ENCODE measurements at regions not wholly inside any gene's neighbourhood (a gene's known extent, or its start where the extent isn't known, plus 50 kb on each side); places are given as distances from the start of the nearest gene placed in this dataset.

GRCh38 chr20:52078289-52078688, 113.3 kb downstream of the ZFP64 start:
- Histone ChIP-seq H2BK5ac (ENCODE audit: low read depth, low read length, poor library complexity) (no peak overlapping the region), H3K18ac (ENCODE audit: low read length) (no peak overlapping the region), H3K79me1 (ENCODE audit: low read length) (no peaks in the 10 kb centered on the region), H3K36me3 (ENCODE audit: control insufficient read depth in 1 of 2, insufficient read depth in 2 of 2, low read length in 2 of 2) (no peaks in the 10 kb centered on the region), H2AK5ac (ENCODE audit: low read length) (no peak overlapping the region), H3K14ac (ENCODE audit: low read length) (no peak overlapping the region), H2AFZ (ENCODE audit: insufficient read depth, low read length, poor library complexity) (no peak overlapping the region), H3K79me2 (ENCODE audit: control insufficient read depth, insufficient read depth, low read length, poor library complexity) (no peaks in the 10 kb centered on the region), H4K12ac (ENCODE audit: low read depth, low read length) (no peak overlapping the region), H3K23ac (ENCODE audit: low read length) (no peak overlapping the region), H3K27ac (ENCODE audit: low read depth, low read length) (no peak overlapping the region), H2BK120ac (ENCODE audit: insufficient read depth, low read length, poor library complexity) (no peak overlapping the region), H3K4me1 (ENCODE audit: control insufficient read depth in 1 of 2, insufficient read depth in 2 of 2, low read length in 2 of 2) (no peaks in the 10 kb centered on the region), H3K9me3 (ENCODE audit: insufficient read depth, low read depth, low read length) (no peaks in the 10 kb centered on the region), H3K4ac (ENCODE audit: low read depth, low read length) (no peak overlapping the region), H3K4me3 (ENCODE audit: low read depth, low read length) (no peak overlapping the region), H2BK12ac (ENCODE audit: low read length) (no peak overlapping the region), H4K91ac (ENCODE audit: low read depth, low read length) (no peak overlapping the region), H4K8ac (ENCODE audit: low read depth, low read length) (no peak overlapping the region), H3K9ac (ENCODE audit: low read length) (no peak overlapping the region), H3K4me2 (ENCODE audit: low read length) (no peak overlapping the region), H3K27me3 (ENCODE audit: insufficient read depth, low read length) (no peaks in the 10 kb centered on the region)
- DNase-seq: peak in 1 of 2 donors; percentile 38
- WGBS (ENCODE audit: extremely low coverage, insufficient coverage, insufficient read length): no CpG with 5 or more reads among the region's 4 CpGs

DNA sequence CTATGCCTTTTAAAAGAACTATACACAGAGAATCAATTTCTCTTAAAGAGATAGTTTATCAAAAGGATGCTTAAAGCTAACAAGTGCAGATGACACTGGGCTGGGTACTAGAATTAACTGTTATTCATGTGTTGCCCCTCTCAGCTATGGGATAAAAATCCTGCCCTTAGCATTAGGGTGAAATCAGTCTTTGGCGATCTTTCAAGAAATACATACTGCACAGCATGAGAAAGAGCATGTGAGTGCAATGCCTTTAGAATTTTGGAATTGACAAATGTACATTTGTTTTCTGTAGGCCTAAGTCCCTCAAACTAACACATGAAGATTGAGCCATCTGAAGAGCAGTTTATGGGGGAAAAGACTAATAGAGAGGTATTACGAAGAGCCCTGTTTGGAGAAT, 115.4 kb downstream of the ZFP64 start:
- WGBS (ENCODE audit: extremely low coverage, insufficient coverage, insufficient read length): no CpG with 5 or more reads among the region's 2 CpGs
- Histone ChIP-seq H3K14ac (ENCODE audit: low read length) (no peak overlapping the region), H3K4ac (ENCODE audit: low read depth, low read length) (no peak overlapping the region), H2AFZ (ENCODE audit: insufficient read depth, low read length, poor library complexity) (no peak overlapping the region), H3K4me1 (ENCODE audit: control insufficient read depth in 1 of 2, insufficient read depth in 2 of 2, low read length in 2 of 2) (no peaks in the 10 kb centered on the region), H3K4me3 (ENCODE audit: low read depth, low read length) (no peak overlapping the region), H3K23ac (ENCODE audit: low read length) (no peak overlapping the region), H3K79me2 (ENCODE audit: control insufficient read depth, insufficient read depth, low read length, poor library complexity) (no peaks in the 10 kb centered on the region), H3K4me2 (ENCODE audit: low read length) (no peak overlapping the region), H3K27ac (ENCODE audit: low read depth, low read length) (no peak overlapping the region), H3K27me3 (ENCODE audit: insufficient read depth, low read length) (no peaks in the 10 kb centered on the region), H3K36me3 (ENCODE audit: control insufficient read depth in 1 of 2, insufficient read depth in 2 of 2, low read length in 2 of 2) (no peaks in the 10 kb centered on the region), H4K12ac (ENCODE audit: low read depth, low read length) (no peak overlapping the region), H3K79me1 (ENCODE audit: low read length) (no peaks in the 10 kb centered on the region), H2BK12ac (ENCODE audit: low read length) (no peak overlapping the region), H3K18ac (ENCODE audit: low read length) (no peak overlapping the region), H2BK120ac (ENCODE audit: insufficient read depth, low read length, poor library complexity) (no peak overlapping the region), H4K8ac (ENCODE audit: low read depth, low read length) (no peak overlapping the region), H3K9me3 (ENCODE audit: insufficient read depth, low read depth, low read length) (no peaks in the 10 kb centered on the region), H3K9ac (ENCODE audit: low read length) (no peak overlapping the region), H2BK5ac (ENCODE audit: low read depth, low read length, poor library complexity) (no peak overlapping the region), H2AK5ac (ENCODE audit: low read length) (no peak overlapping the region), H4K91ac (ENCODE audit: low read depth, low read length) (no peak overlapping the region)
- no peak for DNase-seq

DNA sequence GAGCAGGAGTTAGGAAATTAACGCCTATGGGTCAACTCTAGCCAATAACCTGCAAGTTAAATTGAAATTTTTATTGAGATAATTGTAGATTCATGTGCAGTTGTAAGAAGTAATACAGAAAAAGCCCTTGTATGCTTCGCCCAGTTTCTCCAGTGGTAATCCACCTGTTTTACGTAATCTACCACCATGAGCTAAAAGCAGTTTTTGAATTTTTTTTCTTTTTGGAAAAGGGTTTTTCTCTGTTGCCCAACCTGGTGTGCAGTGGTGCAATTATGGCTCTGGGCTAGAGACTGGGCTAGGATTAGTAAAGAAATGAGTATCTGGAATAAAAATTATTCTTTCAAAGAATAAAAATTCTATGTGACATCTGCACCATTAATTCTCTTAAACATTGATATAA, 116.2 kb downstream of the ZFP64 start:
- Histone ChIP-seq H2AK5ac (ENCODE audit: low read length) (no peak overlapping the region), H2BK12ac (ENCODE audit: low read length) (no peak overlapping the region), H3K14ac (ENCODE audit: low read length) (no peak overlapping the region), H3K36me3 (ENCODE audit: control insufficient read depth in 1 of 2, insufficient read depth in 2 of 2, low read length in 2 of 2) (no peaks in the 10 kb centered on the region), H3K79me2 (ENCODE audit: control insufficient read depth, insufficient read depth, low read length, poor library complexity) (no peaks in the 10 kb centered on the region), H3K4me3 (ENCODE audit: low read depth, low read length) (no peak overlapping the region), H3K18ac (ENCODE audit: low read length) (no peak overlapping the region), H4K8ac (ENCODE audit: low read depth, low read length) (no peak overlapping the region), H3K4ac (ENCODE audit: low read depth, low read length) (no peak overlapping the region), H2BK5ac (ENCODE audit: low read depth, low read length, poor library complexity) (no peak overlapping the region), H3K23ac (ENCODE audit: low read length) (no peak overlapping the region), H3K4me1 (ENCODE audit: control insufficient read depth in 1 of 2, insufficient read depth in 2 of 2, low read length in 2 of 2) (no peaks in the 10 kb centered on the region), H4K12ac (ENCODE audit: low read depth, low read length) (no peak overlapping the region), H2AFZ (ENCODE audit: insufficient read depth, low read length, poor library complexity) (no peak overlapping the region), H3K79me1 (ENCODE audit: low read length) (no peaks in the 10 kb centered on the region), H4K91ac (ENCODE audit: low read depth, low read length) (no peak overlapping the region), H3K27me3 (ENCODE audit: insufficient read depth, low read length) (no peaks in the 10 kb centered on the region), H3K9ac (ENCODE audit: low read length) (no peak overlapping the region), H3K4me2 (ENCODE audit: low read length) (no peak overlapping the region), H3K9me3 (ENCODE audit: insufficient read depth, low read depth, low read length) (no peaks in the 10 kb centered on the region), H3K27ac (ENCODE audit: low read depth, low read length) (no peak overlapping the region), H2BK120ac (ENCODE audit: insufficient read depth, low read length, poor library complexity) (no peak overlapping the region)
- WGBS (ENCODE audit: extremely low coverage, insufficient coverage, insufficient read length): no CpG with 5 or more reads among the region's 3 CpGs
- peak; percentile 28 to 73 for DNase-seq

GRCh38 chr20:52071136-52071535, 120.4 kb downstream of the ZFP64 start:
- Histone ChIP-seq H3K27me3 (ENCODE audit: insufficient read depth, low read length) (no peaks in the 10 kb centered on the region), H4K8ac (ENCODE audit: low read depth, low read length) (no peak overlapping the region), H3K4ac (ENCODE audit: low read depth, low read length) (no peak overlapping the region), H3K36me3 (ENCODE audit: control insufficient read depth in 1 of 2, insufficient read depth in 2 of 2, low read length in 2 of 2) (no peaks in the 10 kb centered on the region), H3K79me1 (ENCODE audit: low read length) (no peaks in the 10 kb centered on the region), H3K4me2 (ENCODE audit: low read length) (no peak overlapping the region), H3K4me1 (ENCODE audit: control insufficient read depth in 1 of 2, insufficient read depth in 2 of 2, low read length in 2 of 2) (no peaks in the 10 kb centered on the region), H3K27ac (ENCODE audit: low read depth, low read length) (no peak overlapping the region), H2AFZ (ENCODE audit: insufficient read depth, low read length, poor library complexity) (no peak overlapping the region), H2BK5ac (ENCODE audit: low read depth, low read length, poor library complexity) (no peak overlapping the region), H3K23ac (ENCODE audit: low read length) (no peak overlapping the region), H3K79me2 (ENCODE audit: control insufficient read depth, insufficient read depth, low read length, poor library complexity) (no peaks in the 10 kb centered on the region), H2AK5ac (ENCODE audit: low read length) (no peak overlapping the region), H4K91ac (ENCODE audit: low read depth, low read length) (no peak overlapping the region), H3K9ac (ENCODE audit: low read length) (no peak overlapping the region), H4K12ac (ENCODE audit: low read depth, low read length) (no peak overlapping the region), H3K14ac (ENCODE audit: low read length) (no peak overlapping the region), H3K9me3 (ENCODE audit: insufficient read depth, low read depth, low read length) (no peaks in the 10 kb centered on the region), H2BK120ac (ENCODE audit: insufficient read depth, low read length, poor library complexity) (no peak overlapping the region), H2BK12ac (ENCODE audit: low read length) (no peak overlapping the region), H3K4me3 (ENCODE audit: low read depth, low read length) (no peak overlapping the region), H3K18ac (ENCODE audit: low read length) (no peak overlapping the region)
- DNase-seq: no peak
- no CpG with 5 or more reads among the region's 2 CpGs for WGBS (ENCODE audit: extremely low coverage, insufficient coverage, insufficient read length)

Measured in trophoblast cell (in vitro differentiated cells and primary cell).